ENCODE measurements at regions not wholly inside any gene's neighbourhood (a gene's known extent, or its start where the extent isn't known, plus 50 kb on each side); places are given as distances from the start of the nearest gene placed in this dataset.

DNA sequence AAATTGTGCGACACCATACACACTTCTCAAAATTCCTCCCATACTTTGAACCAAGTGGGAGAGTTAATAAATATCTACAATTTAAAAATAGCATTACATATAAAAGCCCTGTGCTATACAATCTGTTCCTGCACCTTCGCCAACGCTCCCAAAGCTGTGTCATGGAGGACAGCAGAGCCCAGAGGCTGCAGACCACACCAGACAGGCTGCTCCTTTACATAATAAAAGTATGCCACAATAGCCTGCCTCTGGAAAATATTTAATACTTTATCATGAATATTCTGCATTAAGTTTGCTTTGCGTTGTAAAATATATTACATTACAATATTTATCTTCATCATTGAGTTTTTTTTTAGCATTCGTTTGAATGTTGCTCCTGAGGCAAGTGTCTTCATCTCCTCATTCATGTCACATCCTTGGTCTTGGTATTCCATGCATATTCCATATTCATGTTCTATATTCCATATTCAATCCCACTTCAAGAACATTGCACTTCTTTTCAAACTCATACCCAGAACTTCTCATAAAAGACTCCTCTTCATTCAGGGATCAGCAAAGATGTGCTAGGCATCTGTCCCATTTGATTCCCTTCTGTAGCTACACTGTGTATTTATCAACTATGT, 663.9 kb downstream of the POM121L12 start:
- no peak for DNase-seq
- no peaks in the 10 kb centered on the region for H3K27me3 Mint-ChIP-seq
- H3K4me3 ChIP-seq (ENCODE audit: low read length in 2 of 2), result no peak overlapping the region
- intact Hi-C loops (cut with micrococcal nuclease), result no loop called here
- H3K4me1 ChIP-seq (ENCODE audit: insufficient read depth, low read length), result no peaks in the 10 kb centered on the region
- CTCF ChIA-PET (ENCODE audit: partially characterized antibody), result no interaction called here
- H3K4me1 Mint-ChIP-seq, result no peaks in the 10 kb centered on the region
- H3K36me3 ChIP-seq (ENCODE audit: insufficient read depth, low read length), result no peaks in the 10 kb centered on the region
- no peak overlapping the region for H3K27ac Mint-ChIP-seq
- no peaks in the 10 kb centered on the region for H3K36me3 Mint-ChIP-seq
- no peak overlapping the region for H3K27ac ChIP-seq (ENCODE audit: low read depth, low read length)
- H3K9me3 ChIP-seq (ENCODE audit: control insufficient read depth in 1 of 2, low read length in 2 of 2), result peaks cover 0 to 3% of the 10 kb centered on the region in 2 donors
- H3K27me3 ChIP-seq (ENCODE audit: insufficient read depth, low read length), result no peaks in the 10 kb centered on the region
- peaks cover 2 to 22% (median 10%) of the 10 kb centered on the region in 8 donors for H3K9me3 Mint-ChIP-seq
- no peak overlapping the region for H3K4me3 Mint-ChIP-seq
- POLR2A ChIA-PET (ENCODE audit: partially characterized antibody), result no interaction called here

DNA sequence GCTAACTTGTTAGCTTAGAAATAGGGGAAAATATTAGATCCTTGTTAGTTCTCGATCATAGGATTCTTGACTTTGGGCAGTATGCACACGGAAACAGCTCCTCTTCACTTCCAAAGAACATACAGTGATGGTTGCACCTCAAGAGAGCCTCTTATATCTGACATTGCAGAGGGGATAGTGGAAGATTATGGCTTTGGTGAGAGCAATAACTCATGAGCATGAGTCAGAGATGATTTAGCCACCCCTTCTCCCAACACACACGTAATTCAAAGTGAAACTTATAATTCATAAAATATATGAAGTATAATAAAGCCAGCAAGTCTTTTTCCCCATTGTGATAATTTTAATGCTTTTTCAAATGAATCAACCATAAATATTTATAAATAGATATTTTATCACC, 683.7 kb downstream of the POM121L12 start:
- ChIA-PET CTCF (ENCODE audit: partially characterized antibody) (no interaction called here), POLR2A (ENCODE audit: partially characterized antibody) (no interaction called here)
- H3K4me1 Mint-ChIP-seq, result no peaks in the 10 kb centered on the region
- H3K27ac ChIP-seq (ENCODE audit: low read depth, low read length), result no peak overlapping the region
- H3K9me3 ChIP-seq (ENCODE audit: control insufficient read depth in 1 of 2, low read length in 2 of 2), result peaks cover 0 to 6% of the 10 kb centered on the region in 2 donors
- no peaks in the 10 kb centered on the region for H3K36me3 Mint-ChIP-seq
- H3K4me3 Mint-ChIP-seq, result no peak overlapping the region
- peaks cover 0 to 35% (median 13%) of the 10 kb centered on the region in 8 donors for H3K9me3 Mint-ChIP-seq
- intact Hi-C loops (cut with micrococcal nuclease), result no loop called here
- H3K36me3 ChIP-seq (ENCODE audit: insufficient read depth, low read length), result no peaks in the 10 kb centered on the region
- no peaks in the 10 kb centered on the region for H3K4me1 ChIP-seq (ENCODE audit: insufficient read depth, low read length)
- H3K4me3 ChIP-seq (ENCODE audit: low read length in 2 of 2), result no peak overlapping the region
- DNase-seq, result no peak
- H3K27me3 ChIP-seq (ENCODE audit: insufficient read depth, low read length), result no peaks in the 10 kb centered on the region
- no peak overlapping the region for H3K27ac Mint-ChIP-seq
- no peaks in the 10 kb centered on the region for H3K27me3 Mint-ChIP-seq

GRCh38 chr7:53740971-53741370, 705.5 kb downstream of the POM121L12 start:
- no peaks in the 10 kb centered on the region for H3K36me3 Mint-ChIP-seq

GRCh38 chr7:53743697-53744402, 708.4 kb downstream of the POM121L12 start:
- Histone ChIP-seq H3K27me3 (ENCODE audit: insufficient read depth, low read length) (no peaks in the 10 kb centered on the region), H3K36me3 (ENCODE audit: insufficient read depth, low read length) (no peaks in the 10 kb centered on the region), H3K4me1 (ENCODE audit: insufficient read depth, low read length) (no peaks in the 10 kb centered on the region), H3K27ac (ENCODE audit: low read depth, low read length) (no peak overlapping the region), H3K4me3 (ENCODE audit: low read length in 2 of 2) (no peak overlapping the region), H3K9me3 (ENCODE audit: control insufficient read depth in 1 of 2, low read length in 2 of 2) (no peaks in the 10 kb centered on the region)
- POLR2A ChIA-PET (ENCODE audit: partially characterized antibody), result no interaction called here
- no peaks in the 10 kb centered on the region for H3K4me1 Mint-ChIP-seq
- DNase-seq, result peak in 1 of 5 donors; percentile 20
- peaks cover 0 to 47% (median 27%) of the 10 kb centered on the region in 8 donors for H3K9me3 Mint-ChIP-seq
- H3K4me3 Mint-ChIP-seq, result no peak overlapping the region
- CTCF ChIA-PET (ENCODE audit: partially characterized antibody), result no interaction called here
- no peaks in the 10 kb centered on the region for H3K27me3 Mint-ChIP-seq
- peaks cover 0 to 1% of the 10 kb centered on the region in 2 donors for H3K36me3 Mint-ChIP-seq
- intact Hi-C loops (cut with micrococcal nuclease), result no loop called here
- H3K27ac Mint-ChIP-seq, result no peak overlapping the region

More at GRCh38 chr7:53740971-53741370, 705.5 kb downstream of the POM121L12 start:
- Histone ChIP-seq H3K9me3 (ENCODE audit: control insufficient read depth in 1 of 2, low read length in 2 of 2) (no peaks in the 10 kb centered on the region), H3K4me1 (ENCODE audit: insufficient read depth, low read length) (no peaks in the 10 kb centered on the region), H3K27me3 (ENCODE audit: insufficient read depth, low read length) (no peaks in the 10 kb centered on the region), H3K4me3 (ENCODE audit: low read length in 2 of 2) (no peak overlapping the region), H3K36me3 (ENCODE audit: insufficient read depth, low read length) (no peaks in the 10 kb centered on the region), H3K27ac (ENCODE audit: low read depth, low read length) (no peak overlapping the region)
- Mint-ChIP-seq H3K4me1 (no peaks in the 10 kb centered on the region), H3K27me3 (no peaks in the 10 kb centered on the region), H3K27ac (no peak overlapping the region), H3K9me3 (peaks cover 0 to 48% (median 28%) of the 10 kb centered on the region in 8 donors), H3K4me3 (no peak overlapping the region)
- intact Hi-C loops (cut with micrococcal nuclease), result no loop called here
- no peak for DNase-seq
- CTCF ChIA-PET (ENCODE audit: partially characterized antibody), result no interaction called here
- POLR2A ChIA-PET (ENCODE audit: partially characterized antibody), result no interaction called here

DNA sequence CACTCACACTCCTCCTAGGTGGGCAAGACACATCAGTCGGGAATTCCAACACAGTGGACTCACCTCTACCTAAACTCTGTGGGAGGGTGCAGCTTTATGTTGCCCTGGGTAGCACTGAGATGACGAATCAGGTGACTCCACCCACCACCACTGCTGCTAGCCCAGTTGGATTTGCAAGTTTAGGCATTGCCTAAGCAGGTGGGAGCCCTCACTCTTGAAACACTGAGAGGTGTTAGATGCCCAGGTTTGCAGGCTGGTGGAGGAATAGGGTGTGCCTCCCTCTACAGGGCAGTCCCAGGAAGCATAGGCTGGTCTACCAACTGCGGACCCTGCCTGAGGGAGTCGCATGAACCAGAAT, 708.9 kb downstream of the POM121L12 start:
- intact Hi-C loops (cut with micrococcal nuclease), result no loop called here
- H3K9me3 ChIP-seq (ENCODE audit: control insufficient read depth in 1 of 2, low read length in 2 of 2), result no peaks in the 10 kb centered on the region
- Mint-ChIP-seq H3K27me3 (no peaks in the 10 kb centered on the region), H3K36me3 (peaks cover 0 to 1% of the 10 kb centered on the region in 2 donors), H3K9me3 (peaks cover 0 to 45% (median 25%) of the 10 kb centered on the region in 8 donors), H3K4me3 (no peak overlapping the region), H3K4me1 (no peaks in the 10 kb centered on the region), H3K27ac (no peak overlapping the region)
- ChIA-PET POLR2A (ENCODE audit: partially characterized antibody) (no interaction called here), CTCF (ENCODE audit: partially characterized antibody) (no interaction called here)
- no peaks in the 10 kb centered on the region for H3K36me3 ChIP-seq (ENCODE audit: insufficient read depth, low read length)
- H3K4me3 ChIP-seq (ENCODE audit: low read length in 2 of 2), result no peak overlapping the region
- no peaks in the 10 kb centered on the region for H3K27me3 ChIP-seq (ENCODE audit: insufficient read depth, low read length)
- DNase-seq, result no peak
- no peak overlapping the region for H3K27ac ChIP-seq (ENCODE audit: low read depth, low read length)
- no peaks in the 10 kb centered on the region for H3K4me1 ChIP-seq (ENCODE audit: insufficient read depth, low read length)

DNA sequence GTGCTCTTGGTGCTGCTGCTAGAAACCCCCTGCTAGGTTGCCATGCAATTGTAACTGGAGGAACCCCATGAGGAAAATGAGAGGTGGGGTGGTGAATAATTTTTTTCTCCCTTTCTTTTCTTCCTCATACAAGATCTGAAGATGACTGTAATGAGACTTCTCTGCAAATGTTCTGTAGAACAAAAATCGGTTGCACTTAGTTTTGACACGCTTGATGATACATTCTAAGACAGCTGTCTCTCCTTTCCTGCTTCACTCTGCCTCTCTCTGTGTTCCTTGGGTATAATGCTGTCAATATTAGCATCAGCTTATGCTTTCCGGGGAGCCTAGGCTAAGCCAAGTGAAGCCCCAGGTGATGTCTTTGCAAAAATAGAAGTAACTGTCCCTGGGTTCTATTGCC, 721.5 kb downstream of the POM121L12 start:
- Histone ChIP-seq H3K36me3 (ENCODE audit: insufficient read depth, low read length) (no peaks in the 10 kb centered on the region), H3K27ac (ENCODE audit: low read depth, low read length) (no peak overlapping the region), H3K9me3 (ENCODE audit: control insufficient read depth in 1 of 2, low read length in 2 of 2) (no peaks in the 10 kb centered on the region), H3K4me3 (ENCODE audit: low read length in 2 of 2) (no peak overlapping the region), H3K4me1 (ENCODE audit: insufficient read depth, low read length) (no peaks in the 10 kb centered on the region), H3K27me3 (ENCODE audit: insufficient read depth, low read length) (no peaks in the 10 kb centered on the region)
- POLR2A ChIA-PET (ENCODE audit: partially characterized antibody), result no interaction called here
- no peak for DNase-seq
- CTCF ChIA-PET (ENCODE audit: partially characterized antibody), result no interaction called here
- H3K27me3 Mint-ChIP-seq, result no peaks in the 10 kb centered on the region
- H3K27ac Mint-ChIP-seq, result no peak overlapping the region
- H3K9me3 Mint-ChIP-seq, result peaks cover 0 to 35% (median 14%) of the 10 kb centered on the region in 8 donors
- no peaks in the 10 kb centered on the region for H3K4me1 Mint-ChIP-seq
- H3K36me3 Mint-ChIP-seq, result no peaks in the 10 kb centered on the region
- H3K4me3 Mint-ChIP-seq, result no peak overlapping the region
- intact Hi-C loops (cut with micrococcal nuclease), result no loop called here

DNA sequence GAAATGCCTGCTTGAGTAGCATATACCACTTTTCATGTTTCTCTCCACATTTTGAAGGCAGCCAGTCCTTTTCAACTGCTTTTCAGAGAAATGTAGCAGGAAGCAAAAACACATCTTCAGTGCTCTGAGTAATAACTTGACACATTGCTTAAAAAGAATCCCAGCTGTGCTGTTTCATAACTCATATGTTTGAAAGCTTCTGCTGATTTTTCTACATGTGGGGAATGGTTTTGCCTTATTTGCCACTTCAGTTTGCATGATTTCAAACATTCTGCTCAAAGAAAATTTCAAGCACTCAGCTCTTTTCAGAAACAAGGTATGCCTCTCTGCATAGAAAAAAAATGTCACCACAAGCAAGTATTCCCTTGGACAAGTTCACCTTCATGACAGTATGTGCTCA, 732.8 kb downstream of the POM121L12 start:
- ChIA-PET CTCF (ENCODE audit: partially characterized antibody) (no interaction called here), POLR2A (ENCODE audit: partially characterized antibody) (no interaction called here)
- Mint-ChIP-seq H3K36me3 (no peaks in the 10 kb centered on the region), H3K27ac (no peak overlapping the region), H3K4me1 (no peaks in the 10 kb centered on the region), H3K4me3 (no peak overlapping the region), H3K9me3 (peaks cover 5 to 60% (median 36%) of the 10 kb centered on the region in 8 donors), H3K27me3 (no peaks in the 10 kb centered on the region)
- no peaks in the 10 kb centered on the region for H3K4me1 ChIP-seq (ENCODE audit: insufficient read depth, low read length)
- no peak overlapping the region for H3K4me3 ChIP-seq (ENCODE audit: low read length in 2 of 2)
- H3K27ac ChIP-seq (ENCODE audit: low read depth, low read length), result no peak overlapping the region
- intact Hi-C loops (cut with micrococcal nuclease), result no loop called here
- no peaks in the 10 kb centered on the region for H3K9me3 ChIP-seq (ENCODE audit: control insufficient read depth in 1 of 2, low read length in 2 of 2)
- H3K36me3 ChIP-seq (ENCODE audit: insufficient read depth, low read length), result no peaks in the 10 kb centered on the region
- H3K27me3 ChIP-seq (ENCODE audit: insufficient read depth, low read length), result no peaks in the 10 kb centered on the region
- DNase-seq, result no peak

Data from CD4-positive, alpha-beta memory T cell (primary cell).